Ishikawa (cell line): ENCODE measurements at regions not wholly inside any gene's neighbourhood (a gene's known extent, or its start where the extent isn't known, plus 50 kb on each side); places are given as distances from the start of the nearest gene placed in this dataset.

ENCODE experiments used
- CEBPB ChIP-seq: IDR thresholded peaks from 2 replicates; pipeline ENCODE4 v1.6.1; 2012
- CREB1 ChIP-seq: IDR thresholded peaks from 2 replicates; pipeline ENCODE4 v1.6.1; 2012; ENCODE audit warnings: low read depth
- EGR1 ChIP-seq: IDR thresholded peaks from 2 replicates; pipeline ENCODE4 v1.6.1; 2012
- EP300 ChIP-seq: IDR thresholded peaks from 2 replicates; pipeline ENCODE4 v1.6.1; 2012; ENCODE audit warnings: borderline replicate concordance
- FOXM1 ChIP-seq: IDR thresholded peaks from 2 replicates; pipeline ENCODE4 v1.6.1; 2012; ENCODE audit warnings: low read depth, borderline replicate concordance
- NFIC ChIP-seq: IDR thresholded peaks from 2 replicates; pipeline ENCODE4 v1.6.1; 2012
- RAD21 ChIP-seq: IDR thresholded peaks from 2 replicates; pipeline ENCODE4 v1.6.1; 2012; ENCODE audit warnings: low read depth
- REST ChIP-seq: IDR thresholded peaks from 2 replicates; pipeline ENCODE4 v1.6.1; 2012; ENCODE audit warnings: low read depth, mild to moderate bottlenecking
- TAF1 ChIP-seq: IDR thresholded peaks from 2 replicates; pipeline ENCODE4 v1.6.1; 2012; ENCODE audit warnings: low read depth, mild to moderate bottlenecking
- TCF12 ChIP-seq: IDR thresholded peaks from 2 replicates; pipeline ENCODE4 v1.6.1; 2012; ENCODE audit warnings: low read depth
- TEAD4 ChIP-seq: IDR thresholded peaks from 2 replicates; pipeline ENCODE4 v1.6.1; 2012
- YY1 ChIP-seq: IDR thresholded peaks from 2 replicates; pipeline ENCODE4 v1.6.1; 2012; ENCODE audit warnings: low read depth
- ZBTB7A ChIP-seq: IDR thresholded peaks from 2 replicates; pipeline ENCODE4 v1.6.1; 2012; ENCODE audit warnings: low read depth
- TF ChIP-seq, protein P1 (sequence below): IDR thresholded peaks from 2 replicates; pipeline ENCODE4 v1.6.1; 2012
- TF ChIP-seq, protein P2 (sequence below): IDR thresholded peaks from 2 replicates; pipeline ENCODE4 v1.6.1; 2012

GRCh38 chr9:81071108-81071507, 618.2 kb downstream of the TLE1 start:
- TF ChIP-seq, protein P1, sequence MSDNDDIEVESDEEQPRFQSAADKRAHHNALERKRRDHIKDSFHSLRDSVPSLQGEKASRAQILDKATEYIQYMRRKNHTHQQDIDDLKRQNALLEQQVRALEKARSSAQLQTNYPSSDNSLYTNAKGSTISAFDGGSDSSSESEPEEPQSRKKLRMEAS: no peak
- TF ChIP-seq EP300: no peak
- TF ChIP-seq, protein P2, sequence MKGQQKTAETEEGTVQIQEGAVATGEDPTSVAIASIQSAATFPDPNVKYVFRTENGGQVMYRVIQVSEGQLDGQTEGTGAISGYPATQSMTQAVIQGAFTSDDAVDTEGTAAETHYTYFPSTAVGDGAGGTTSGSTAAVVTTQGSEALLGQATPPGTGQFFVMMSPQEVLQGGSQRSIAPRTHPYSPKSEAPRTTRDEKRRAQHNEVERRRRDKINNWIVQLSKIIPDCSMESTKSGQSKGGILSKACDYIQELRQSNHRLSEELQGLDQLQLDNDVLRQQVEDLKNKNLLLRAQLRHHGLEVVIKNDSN: no peak
- no peak for TF ChIP-seq CREB1
- no peak for TF ChIP-seq YY1
- no peak for TF ChIP-seq TCF12
- TF ChIP-seq ZBTB7A: no peak
- TF ChIP-seq EGR1: no peak
- no peak for TF ChIP-seq REST
- no peak for TF ChIP-seq NFIC
- TF ChIP-seq CEBPB: no peak
- TF ChIP-seq RAD21: no peak
- no peak for TF ChIP-seq TAF1
- TF ChIP-seq FOXM1: no peak
- no peak for TF ChIP-seq TEAD4

DNA sequence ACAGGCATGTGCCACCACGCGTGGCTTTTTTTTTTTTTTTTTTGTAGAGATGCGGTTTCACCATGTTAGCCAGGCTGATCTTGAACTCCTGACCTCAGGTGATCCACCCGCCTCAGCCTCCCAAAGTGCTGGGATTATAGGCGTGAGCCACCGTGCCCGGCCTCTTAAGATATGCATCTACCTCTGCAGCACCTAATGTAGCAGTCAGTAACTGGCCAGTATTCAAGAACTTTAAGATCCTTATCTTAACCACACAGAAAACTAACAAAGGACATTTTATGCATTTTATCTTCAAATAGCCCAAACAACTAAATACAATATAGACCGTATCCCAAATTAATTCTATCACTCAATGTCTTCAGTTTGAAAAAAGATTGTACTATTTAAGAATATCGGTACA, 618.7 kb downstream of the TLE1 start:
- TF ChIP-seq CEBPB (no peak), NFIC (no peak), EP300 (no peak), RAD21 (no peak), CREB1 (no peak), TAF1 (no peak), EGR1 (no peak), YY1 (no peak), TCF12 (no peak), FOXM1 (no peak), REST (no peak), ZBTB7A (no peak), TEAD4 (no peak)
- TF ChIP-seq, protein P1: no peak
- TF ChIP-seq, protein P2: no peak

DNA sequence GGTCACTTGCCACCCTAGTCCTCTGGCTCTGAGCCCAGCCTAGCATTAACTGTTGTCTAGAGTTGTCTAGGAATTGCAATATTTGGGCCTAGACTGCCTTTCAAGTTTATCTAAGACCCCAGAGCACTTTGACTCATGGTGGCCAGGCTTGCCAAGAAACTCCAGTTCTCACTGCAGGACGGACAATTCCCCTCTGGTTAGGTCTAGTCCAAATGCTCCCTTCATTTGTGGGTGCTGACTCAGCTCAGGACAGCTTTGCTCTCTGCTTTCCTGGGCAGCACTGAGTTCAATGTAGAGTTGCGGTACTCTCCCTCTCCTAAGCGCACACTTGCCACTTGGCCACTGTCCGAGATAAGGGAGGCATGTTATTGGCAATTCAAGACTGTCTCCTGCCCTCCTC, 619.4 kb downstream of the TLE1 start:
- TF ChIP-seq CEBPB (no peak), ZBTB7A (no peak), TEAD4 (no peak), RAD21 (no peak), EGR1 (no peak), TCF12 (no peak), EP300 (no peak), CREB1 (no peak), REST (no peak)
- TF ChIP-seq, protein P1: no peak

DNA sequence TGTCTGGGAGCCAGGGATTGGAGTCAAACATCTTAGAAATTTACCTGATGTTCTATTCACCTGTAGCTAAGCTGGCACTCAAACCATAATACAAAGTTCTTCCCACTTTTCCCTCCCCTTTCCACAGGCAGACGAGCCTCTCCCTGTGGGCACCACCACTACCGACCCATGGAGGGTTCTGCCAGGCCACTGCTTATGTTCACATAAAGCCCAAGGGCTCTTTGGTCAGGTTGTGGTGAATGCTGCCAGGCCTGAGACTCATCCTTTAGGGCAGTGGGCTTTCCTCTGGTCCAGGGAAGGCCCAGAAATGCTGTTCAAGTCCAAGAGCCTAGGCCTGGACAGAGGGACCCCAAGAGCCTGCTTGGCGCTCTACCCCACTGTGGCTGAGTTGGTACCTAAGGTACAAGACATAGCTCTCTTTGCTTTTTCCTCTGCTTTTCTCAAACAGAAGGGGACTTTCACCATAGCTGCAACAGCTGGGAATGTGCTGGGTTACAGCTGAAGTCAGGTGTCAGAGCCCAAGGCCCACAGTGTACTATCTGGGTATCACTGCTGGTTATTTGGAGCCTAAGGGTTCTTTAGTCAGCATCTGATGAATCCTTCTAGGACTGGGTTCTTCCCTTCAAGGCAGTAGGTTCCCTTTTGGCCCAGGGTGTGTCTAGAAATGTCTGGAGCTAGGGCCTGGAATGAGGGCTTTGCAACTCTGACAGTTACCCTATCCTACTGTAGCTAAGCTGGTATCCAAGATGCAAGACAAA, 620.1 kb downstream of the TLE1 start:
- TF ChIP-seq FOXM1 (no peak), YY1 (no peak), CREB1 (no peak), RAD21 (no peak), REST (no peak), EGR1 (no peak)
